ENCODE measurements at regions not wholly inside any gene's neighbourhood (a gene's known extent, or its start where the extent isn't known, plus 50 kb on each side); places are given as distances from the start of the nearest gene placed in this dataset.

DNA sequence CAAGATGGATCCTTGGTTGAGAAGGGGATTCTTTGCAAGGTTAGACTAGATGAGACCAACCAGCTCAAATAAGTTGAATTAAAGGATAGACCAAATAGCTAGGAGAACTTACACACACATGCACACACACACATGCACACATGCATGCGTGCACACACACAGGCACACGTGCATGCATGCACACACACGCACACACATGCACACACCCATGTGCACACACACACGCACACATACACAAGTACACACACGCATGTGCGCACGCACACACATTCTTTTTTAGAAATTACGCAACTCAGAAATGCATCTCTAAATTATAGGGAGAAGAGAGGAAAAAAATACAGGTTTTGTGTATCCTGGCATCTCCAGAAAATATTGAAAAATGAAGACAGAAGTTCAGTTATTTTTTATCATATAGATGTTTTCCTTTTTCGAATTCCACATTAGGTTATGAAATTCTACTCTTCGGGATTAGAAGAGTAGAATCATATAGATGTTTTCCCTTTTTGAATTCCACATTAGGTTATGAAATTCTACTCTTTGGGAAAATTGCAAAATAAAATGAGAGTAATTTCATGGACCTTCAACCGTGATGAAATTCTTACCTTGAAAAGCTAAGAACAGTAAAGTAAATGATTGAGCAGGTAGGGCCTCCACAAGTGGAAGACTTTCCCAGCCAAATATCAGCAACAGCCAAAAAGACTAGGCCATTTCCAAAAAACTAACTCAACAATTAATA lies 243.2 kb upstream of the USP25 start:
- DNase-seq (ENCODE audit: low spot score) (peak; percentile 6), ATAC-seq (no peak), FAIRE-seq (no peak)
- Histone ChIP-seq H3K27me3 (ENCODE audit: control insufficient read depth in 1 of 2, insufficient read depth in 2 of 2, low read length in 2 of 2) (no peaks in the 10 kb centered on the region), H3K9me3 (ENCODE audit: low read length) (no peaks in the 10 kb centered on the region), H3K4me2 (ENCODE audit: low read depth, low read length) (no peak overlapping the region), H3K36me3 (replicated peaks in 1 of 2; ENCODE audit: control insufficient read depth in 1 of 2, insufficient read depth in 2 of 2, low read length in 2 of 2) (no peaks in the 10 kb centered on the region), H3K9ac (ENCODE audit: insufficient read depth, low read depth, low read length) (no peak overlapping the region), H3K4me3 (replicated peaks in 1 of 3; ENCODE audit: insufficient read depth in 1 of 3, low read depth in 2 of 3, low read length in 3 of 3) (no peak overlapping the region), H2AFZ (ENCODE audit: low read length) (no peak overlapping the region), H3K4me1 (ENCODE audit: insufficient read depth, low read length) (peaks cover 38% of the 10 kb centered on the region), H3K79me2 (ENCODE audit: insufficient read depth, low read length) (no peaks in the 10 kb centered on the region), H4K20me1 (ENCODE audit: insufficient read depth, low read length) (no peaks in the 10 kb centered on the region), H3K27ac (ENCODE audit: extremely low read length, insufficient read depth, low read length) (no peak overlapping the region)
- TF ChIP-seq, protein P1, sequence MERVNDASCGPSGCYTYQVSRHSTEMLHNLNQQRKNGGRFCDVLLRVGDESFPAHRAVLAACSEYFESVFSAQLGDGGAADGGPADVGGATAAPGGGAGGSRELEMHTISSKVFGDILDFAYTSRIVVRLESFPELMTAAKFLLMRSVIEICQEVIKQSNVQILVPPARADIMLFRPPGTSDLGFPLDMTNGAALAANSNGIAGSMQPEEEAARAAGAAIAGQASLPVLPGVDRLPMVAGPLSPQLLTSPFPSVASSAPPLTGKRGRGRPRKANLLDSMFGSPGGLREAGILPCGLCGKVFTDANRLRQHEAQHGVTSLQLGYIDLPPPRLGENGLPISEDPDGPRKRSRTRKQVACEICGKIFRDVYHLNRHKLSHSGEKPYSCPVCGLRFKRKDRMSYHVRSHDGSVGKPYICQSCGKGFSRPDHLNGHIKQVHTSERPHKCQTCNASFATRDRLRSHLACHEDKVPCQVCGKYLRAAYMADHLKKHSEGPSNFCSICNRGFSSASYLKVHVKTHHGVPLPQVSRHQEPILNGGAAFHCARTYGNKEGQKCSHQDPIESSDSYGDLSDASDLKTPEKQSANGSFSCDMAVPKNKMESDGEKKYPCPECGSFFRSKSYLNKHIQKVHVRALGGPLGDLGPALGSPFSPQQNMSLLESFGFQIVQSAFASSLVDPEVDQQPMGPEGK (CRISPR knock-in tag; IDR thresholded peaks at IDR 0.05): no peak
- TF ChIP-seq KLF12 (CRISPR knock-in tag; IDR thresholded peaks at IDR 0.05; ENCODE audit: borderline replicate concordance): no peak
- no peak for TF ChIP-seq ZNF180 (CRISPR knock-in tag; IDR thresholded peaks at IDR 0.05; ENCODE audit: borderline replicate concordance, low read depth)
- TF ChIP-seq CEBPB (IDR thresholded peaks at IDR 0.05; ENCODE audit: borderline replicate concordance, low read depth, low read length): peak; percentile 16; the same call in 1 of the 2 replicates
- no peak for TF ChIP-seq HMGXB4 (CRISPR knock-in tag; IDR thresholded peaks at IDR 0.05; ENCODE audit: borderline replicate concordance in 1 of 2, low read depth in 1 of 2)
- TF ChIP-seq, protein P2, sequence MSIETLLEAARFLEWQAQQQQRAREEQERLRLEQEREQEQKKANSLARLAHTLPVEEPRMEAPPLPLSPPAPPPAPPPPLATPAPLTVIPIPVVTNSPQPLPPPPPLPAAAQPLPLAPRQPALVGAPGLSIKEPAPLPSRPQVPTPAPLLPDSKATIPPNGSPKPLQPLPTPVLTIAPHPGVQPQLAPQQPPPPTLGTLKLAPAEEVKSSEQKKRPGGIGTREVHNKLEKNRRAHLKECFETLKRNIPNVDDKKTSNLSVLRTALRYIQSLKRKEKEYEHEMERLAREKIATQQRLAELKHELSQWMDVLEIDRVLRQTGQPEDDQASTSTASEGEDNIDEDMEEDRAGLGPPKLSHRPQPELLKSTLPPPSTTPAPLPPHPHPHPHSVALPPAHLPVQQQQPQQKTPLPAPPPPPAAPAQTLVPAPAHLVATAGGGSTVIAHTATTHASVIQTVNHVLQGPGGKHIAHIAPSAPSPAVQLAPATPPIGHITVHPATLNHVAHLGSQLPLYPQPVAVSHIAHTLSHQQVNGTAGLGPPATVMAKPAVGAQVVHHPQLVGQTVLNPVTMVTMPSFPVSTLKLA (IDR thresholded peaks at IDR 0.05): peak; percentile 58
- TF ChIP-seq REL (CRISPR knock-in tag; conservative IDR thresholded peaks at IDR 0.05): no peak
- no TSS peak for BruUV-seq (replicated peaks)
- CTCF ChIA-PET (ENCODE audit: low intra/inter-chr PET ratio, low total read pairs): no interaction called here
- in situ Hi-C loops (cut with HindIII; ENCODE audit: extremely low pct_ligation_motif_present, low pct_unique_long_range_greater_than_20kb) (loop anchor here (10.0 to 25.0 kb wide), 2 partner anchors 422 to 624 kb away; partner anchors contain the start of gene NRIP1), intact Hi-C loops (cut with micrococcal nuclease; ENCODE audit: unreplicated experiment) (loop anchor here (10.0 kb wide), 1 partner anchor 192 kb away; no protein-coding TSS in a partner anchor)
- POLR2A ChIA-PET: no interaction called here
- WGBS (ENCODE audit: low lambda C conversion rate): 79% methylated on average over 11 of the region's 11 CpGs
